Ascending aorta (tissue), 2 donors: ENCODE measurements at regions not wholly inside any gene's neighbourhood (a gene's known extent, or its start where the extent isn't known, plus 50 kb on each side); places are given as distances from the start of the nearest gene placed in this dataset.
A peak's percentile ranks its signal among the peaks of the same experiment; 100 is the strongest.

Source experiments
- DNase-seq, 2 donors: peaks; one replicate each; pipeline ENCODE4 v3.0.0-alpha.2; 2019; ENCODE audit warnings: low spot score in 2 of 2
- H3K27ac ChIP-seq, 2 donors: fragments of 200-600 bp; sonication (generic); one replicate each; pipeline ENCODE4 v1.5.1; 2016 to 2017; ENCODE audit warnings: mild to moderate bottlenecking in 1 of 2
- H3K27me3 ChIP-seq: fragments of 200-600 bp; sonication (generic); one replicate; pipeline ENCODE4 v1.5.1; 2017
- H3K36me3 ChIP-seq, 2 donors: fragments of 200-600 bp; sonication (generic); one replicate each; pipeline ENCODE4 v1.5.1; 2016
- H3K4me1 ChIP-seq, 2 donors: fragments of 200-600 bp; sonication (generic); one replicate each; pipeline ENCODE4 v1.5.1; 2016 to 2017; ENCODE audit warnings: mild to moderate bottlenecking in 1 of 2
- H3K4me3 ChIP-seq, 2 donors: fragments of 200-600 bp; sonication (generic); one replicate each; pipeline ENCODE4 v1.5.1; 2016 to 2017; ENCODE audit warnings: mild to moderate bottlenecking in 1 of 2
- H3K9me3 ChIP-seq, 2 donors: fragments of 200-600 bp; sonication (generic); one replicate each; pipeline ENCODE4 v1.5.1; 2016
- CTCF ChIP-seq, 3 experiments: fragments of 200-600 bp in 2 of 3; fragments of 450-650 bp in 1 of 3; sonication (generic) in 2 of 3; IDR thresholded peaks; one replicate each; pipeline ENCODE4 v1.5.1; 2016 to 2019; ENCODE audit warnings: antibody characterized with exemption in 3 of 3, mild to moderate bottlenecking in 1 of 3, moderate library complexity in 1 of 3
- intact Hi-C: fragments of 100-400 bp; cut with DNase I; formaldehyde crosslinking; loops from one replicate; pipeline ENCODE4 v1.15.1; 2023

- H3K36me3 ChIP-seq: no peaks in the 10 kb centered on the region
Observed at GRCh38 chr5:82614706-82615105, 336.6 kb upstream of the RPS23 start.

GRCh38 chr5:82613891-82614290 is 335.7 kb upstream of the RPS23 start:
- Histone ChIP-seq H3K4me1 (no peaks in the 10 kb centered on the region), H3K27me3 (no peaks in the 10 kb centered on the region), H3K9me3 (peaks cover 0 to 9% of the 10 kb centered on the region in 2 donors), H3K4me3 (no peak overlapping the region), H3K27ac (no peak overlapping the region), H3K36me3 (no peaks in the 10 kb centered on the region)
- DNase-seq: no peak
- intact Hi-C loops: no loop called here
- no peak for TF ChIP-seq CTCF (IDR thresholded peaks at IDR 0.05)

More at GRCh38 chr5:82614706-82615105, 336.6 kb upstream of the RPS23 start:
- Histone ChIP-seq H3K9me3 (peaks cover 0 to 9% of the 10 kb centered on the region in 2 donors), H3K4me1 (no peaks in the 10 kb centered on the region), H3K27ac (no peak overlapping the region), H3K4me3 (no peak overlapping the region), H3K27me3 (no peaks in the 10 kb centered on the region)
- no peak for DNase-seq
- TF ChIP-seq CTCF (IDR thresholded peaks at IDR 0.05): no peak
- intact Hi-C loops: no loop called here

GRCh38 chr5:82610686-82611085 is 332.5 kb upstream of the RPS23 start:
- no peaks in the 10 kb centered on the region for H3K4me1 ChIP-seq
- no peaks in the 10 kb centered on the region for H3K36me3 ChIP-seq
- no peak for DNase-seq
- H3K27ac ChIP-seq: no peak overlapping the region
- TF ChIP-seq CTCF (IDR thresholded peaks at IDR 0.05): no peak
- no peak overlapping the region for H3K4me3 ChIP-seq
- intact Hi-C loops: no loop called here
- no peaks in the 10 kb centered on the region for H3K9me3 ChIP-seq
- no peaks in the 10 kb centered on the region for H3K27me3 ChIP-seq

GRCh38 chr5:82605441-82605973 is 327.4 kb upstream of the RPS23 start:
- no peak for DNase-seq
- no peaks in the 10 kb centered on the region for H3K27me3 ChIP-seq
- TF ChIP-seq CTCF (IDR thresholded peaks at IDR 0.05): no peak
- H3K4me1 ChIP-seq: peaks cover 0 to 10% of the 10 kb centered on the region in 2 donors
- intact Hi-C loops: no loop called here
- H3K4me3 ChIP-seq: no peak overlapping the region
- no peaks in the 10 kb centered on the region for H3K36me3 ChIP-seq
- no peaks in the 10 kb centered on the region for H3K9me3 ChIP-seq
- H3K27ac ChIP-seq: no peak overlapping the region

- H3K4me1 ChIP-seq: peaks cover 0 to 10% of the 10 kb centered on the region in 2 donors
- H3K36me3 ChIP-seq: no peaks in the 10 kb centered on the region
- no peaks in the 10 kb centered on the region for H3K9me3 ChIP-seq
- H3K4me3 ChIP-seq: no peak overlapping the region
- DNase-seq: no peak
- no peaks in the 10 kb centered on the region for H3K27me3 ChIP-seq
- intact Hi-C loops: no loop called here
- TF ChIP-seq CTCF (IDR thresholded peaks at IDR 0.05): no peak
- H3K27ac ChIP-seq: peak overlapping the region in 1 of 2 donors; percentile 9
Observed at GRCh38 chr5:82603033-82603987, 325.2 kb upstream of the RPS23 start.
